IMR-90 (cell line): ENCODE measurements at regions not wholly inside any gene's neighbourhood (a gene's known extent, or its start where the extent isn't known, plus 50 kb on each side); places are given as distances from the start of the nearest gene placed in this dataset.

Experiments
- ATAC-seq: fragments of 200-7000 bp; cut with Tn5 transposase; 2 replicates; pipeline ENCODE4 v1.9.1; 2020; ENCODE audit warnings: low read depth, mild to moderate bottlenecking, moderate library complexity
- BruUV-seq: library from RNA; stranded (reverse); fragments of 400-500 nt; replicated peaks from 2 replicates; lab custom pipeline; 2021; lab: Mats Ljungman, UMichigan
- CTCF ChIA-PET: fragments of 300-600 bp; formaldehyde crosslinking; extraction: SDS; loops from one replicate; lab custom pipeline; 2021; ENCODE audit warnings: antibody characterized with exemption; lab: Yijun Ruan, JAX
- POLR2A ChIA-PET: fragments of 300-600 bp; sonication (Branson Sonifier 250); formaldehyde crosslinking; loops from one replicate; lab custom pipeline; 2022; ENCODE audit warnings: antibody characterized with exemption; ENCODE audit not compliant: unreplicated experiment; lab: Charles Lee
- DNase-seq: peaks from one replicate; pipeline ENCODE4 v3.0.0; 2013
- H2AFZ ChIP-seq: replicated peaks from 2 replicates; pipeline ENCODE3; 2013; ENCODE audit warnings: low read length, mild to moderate bottlenecking; ENCODE audit not compliant: poor library complexity
- H2AK5ac ChIP-seq: 2 replicates; pipeline ENCODE4 v1.6.1; 2013; ENCODE audit warnings: low read depth, low read length, inconsistent platforms
- H2AK9ac ChIP-seq: replicated peaks from 2 replicates; pipeline ENCODE3; 2013; ENCODE audit warnings: mild to moderate bottlenecking, low read depth, low read length, moderate library complexity; ENCODE audit not compliant: poor library complexity
- H2BK120ac ChIP-seq: 2 replicates; pipeline ENCODE4 v1.6.1; 2013; ENCODE audit warnings: low read depth, low read length, inconsistent platforms
- H2BK15ac ChIP-seq: 3 replicates; pipeline ENCODE4 v1.6.1; 2013; ENCODE audit warnings: low read depth, low read length, inconsistent platforms
- H2BK20ac ChIP-seq: 2 replicates; pipeline ENCODE4 v1.6.1; 2013; ENCODE audit warnings: low read depth, mild to moderate bottlenecking, inconsistent platforms, low read length, moderate library complexity
- H2BK5ac ChIP-seq: 2 replicates; pipeline ENCODE4 v1.6.1; 2013; ENCODE audit warnings: mild to moderate bottlenecking, low read depth, low read length, inconsistent platforms; ENCODE audit not compliant: poor library complexity, severe bottlenecking
- H3K14ac ChIP-seq: replicated peaks from 2 replicates; pipeline ENCODE4 v1.6.1; 2013; ENCODE audit warnings: low read depth, low read length, inconsistent platforms
- H3K18ac ChIP-seq: 2 replicates; pipeline ENCODE4 v1.6.1; 2013; ENCODE audit warnings: low read depth, low read length, control low read depth
- H3K23ac ChIP-seq: 2 replicates; pipeline ENCODE4 v1.6.1; 2013; ENCODE audit warnings: low read depth, low read length, inconsistent platforms
- H3K27ac ChIP-seq: 2 replicates; pipeline ENCODE4 v1.5.1; 2013; ENCODE audit warnings: mild to moderate bottlenecking, control low read depth, low read length; ENCODE audit not compliant: insufficient read depth
- H3K27me3 ChIP-seq: 2 replicates; pipeline ENCODE4 v1.6.1; 2013; ENCODE audit warnings: low read length; ENCODE audit not compliant: control insufficient read depth, insufficient read depth
- H3K36me3 ChIP-seq: 2 replicates; pipeline ENCODE4 v1.6.1; 2013; ENCODE audit warnings: low read length, mixed read lengths; ENCODE audit not compliant: control insufficient read depth, insufficient read depth
- H3K4ac ChIP-seq: 2 replicates; pipeline ENCODE4 v1.6.1; 2013; ENCODE audit warnings: low read depth, low read length, inconsistent platforms
- H3K4me1 ChIP-seq: 2 replicates; pipeline ENCODE4 v1.6.1; 2013; ENCODE audit warnings: low read length, mixed read lengths; ENCODE audit not compliant: control insufficient read depth, insufficient read depth
- H3K4me2 ChIP-seq: 2 replicates; pipeline ENCODE4 v1.6.1; 2013; ENCODE audit warnings: low read depth, mild to moderate bottlenecking, control low read depth, low read length, moderate library complexity
- H3K4me3 ChIP-seq: 2 replicates; pipeline ENCODE4 v1.5.1; 2013; ENCODE audit warnings: low read depth, mild to moderate bottlenecking, control low read depth, low read length, moderate library complexity; ENCODE audit not compliant: insufficient read depth
- H3K56ac ChIP-seq: 2 replicates; pipeline ENCODE4 v1.6.1; 2013; ENCODE audit warnings: low read length, inconsistent platforms; ENCODE audit not compliant: insufficient read depth; ENCODE audit errors: extremely low read depth
- H3K79me1 ChIP-seq, 2 experiments: 2 replicates each; pipeline ENCODE4 v1.6.1; 2013; ENCODE audit warnings: low read length in 2 of 2, inconsistent platforms in 1 of 2, low read depth in 1 of 2
- H3K9ac ChIP-seq: 2 replicates; pipeline ENCODE4 v1.6.1; 2013; ENCODE audit warnings: low read depth, low read length, control low read depth
- H3K9me1 ChIP-seq: 2 replicates; pipeline ENCODE4 v1.6.1; 2013; ENCODE audit warnings: low read length, inconsistent platforms; ENCODE audit not compliant: insufficient read depth
- H3K9me3 ChIP-seq: 2 replicates; pipeline ENCODE4 v1.6.1; 2013; ENCODE audit warnings: low read length; ENCODE audit not compliant: control insufficient read depth, insufficient read depth
- H4K20me1 ChIP-seq: 2 replicates; pipeline ENCODE4 v1.6.1; 2013; ENCODE audit warnings: low read length, inconsistent platforms; ENCODE audit not compliant: insufficient read depth
- H4K5ac ChIP-seq: 2 replicates; pipeline ENCODE4 v1.6.1; 2013; ENCODE audit warnings: mild to moderate bottlenecking, low read depth, low read length, control low read depth
- H4K8ac ChIP-seq, 2 experiments: 2 replicates each; pipeline ENCODE4 v1.6.1; 2013; ENCODE audit warnings: low read depth in 2 of 2, low read length in 2 of 2, control low read depth in 1 of 2, inconsistent platforms in 1 of 2
- H4K91ac ChIP-seq: 2 replicates; pipeline ENCODE4 v1.6.1; 2013; ENCODE audit warnings: low read depth, low read length, inconsistent platforms; ENCODE audit not compliant: insufficient read depth
- BHLHE40 ChIP-seq: fragments of 150-350 bp; IDR thresholded peaks from 2 replicates; pipeline ENCODE4 v1.6.1; 2016; ENCODE audit warnings: mild to moderate bottlenecking, low read depth, low read length
- CEBPB ChIP-seq: IDR thresholded peaks from 2 replicates; pipeline ENCODE4 v1.6.1; 2012; ENCODE audit warnings: low read depth, low read length, improper control_type of control experiment
- CHD1 ChIP-seq: IDR thresholded peaks from 2 replicates; pipeline ENCODE4 v1.6.1; 2012; ENCODE audit warnings: low read depth, low read length, improper control_type of control experiment
- CTCF ChIP-seq: conservative IDR thresholded peaks from 2 replicates; pipeline ENCODE4 v1.5.1; 2012; ENCODE audit warnings: mild to moderate bottlenecking, low read depth, low read length, improper control_type of control experiment
- ELK1 ChIP-seq: fragments of 150-350 bp; IDR thresholded peaks from 2 replicates; pipeline ENCODE4 v1.6.1; 2016; ENCODE audit warnings: low read depth, mild to moderate bottlenecking, low read length, moderate library complexity, borderline replicate concordance
- FOS ChIP-seq: fragments of 150-350 bp; IDR thresholded peaks from 2 replicates; pipeline ENCODE4 v1.6.1; 2016; ENCODE audit warnings: low read depth, low read length
- MAFK ChIP-seq: IDR thresholded peaks from 2 replicates; pipeline ENCODE4 v1.6.1; 2012; ENCODE audit warnings: low read depth, low read length, improper control_type of control experiment
- MAZ ChIP-seq: IDR thresholded peaks from 2 replicates; pipeline ENCODE4 v1.6.1; 2012; ENCODE audit warnings: low read depth, mild to moderate bottlenecking, low read length, improper control_type of control experiment, moderate library complexity, borderline replicate concordance
- MXI1 ChIP-seq: IDR thresholded peaks from 2 replicates; pipeline ENCODE4 v1.6.1; 2012; ENCODE audit warnings: low read depth, mild to moderate bottlenecking, low read length, moderate library complexity, borderline replicate concordance
- NFE2L2 ChIP-seq: fragments of 150-350 bp; IDR thresholded peaks from 2 replicates; pipeline ENCODE4 v1.6.1; 2016; ENCODE audit warnings: low read depth, mild to moderate bottlenecking, low read length
- POLR2A ChIP-seq: IDR thresholded peaks from 2 replicates; pipeline ENCODE4 v1.6.1; 2012; ENCODE audit warnings: mild to moderate bottlenecking, low read depth, low read length
- RAD21 ChIP-seq: IDR thresholded peaks from 2 replicates; pipeline ENCODE4 v1.6.1; 2012; ENCODE audit warnings: low read length, improper control_type of control experiment
- RCOR1 ChIP-seq: IDR thresholded peaks from 2 replicates; pipeline ENCODE4 v1.6.1; 2012; ENCODE audit warnings: mild to moderate bottlenecking, low read length, improper control_type of control experiment; ENCODE audit not compliant: insufficient replicate concordance
- RFX5 ChIP-seq: IDR thresholded peaks from 2 replicates; pipeline ENCODE4 v1.8.0; 2012; ENCODE audit warnings: low read depth, mild to moderate bottlenecking, low read length, moderate library complexity
- SMC3 ChIP-seq: fragments of 150-350 bp; IDR thresholded peaks from 2 replicates; pipeline ENCODE4 v1.6.1; 2016; ENCODE audit warnings: low read depth, mild to moderate bottlenecking, antibody characterized with exemption, low read length, moderate library complexity
- USF2 ChIP-seq: fragments of 150-350 bp; IDR thresholded peaks from 2 replicates; pipeline ENCODE4 v1.6.1; 2017; ENCODE audit warnings: mild to moderate bottlenecking, antibody characterized with exemption, low read length, low read depth
- WGBS, 2 experiments: methylation state at CpG; one replicate each; pipeline versions ENCODE4 v1.1.5 to v1.1.7; 2013; ENCODE audit warnings: missing lambda C conversion rate in 2 of 2; ENCODE audit not compliant: insufficient read length in 1 of 2; ENCODE audit errors: extremely low coverage in 2 of 2; 5-methylcytosine and 5-hydroxymethylcytosine counted together
- dilution Hi-C: fragments of 300-500 bp; cut with HindIII; formaldehyde crosslinking; loops from one replicate; pipeline ENCODE4 v1.14.3; 2018; ENCODE audit warnings: low sequenced_read_pairs; ENCODE audit not compliant: unreplicated experiment
- in situ Hi-C: fragments of 300-500 bp; cut with MboI; formaldehyde crosslinking; loops from 3 replicates; pipeline ENCODE4 v1.14.3; 2019; ENCODE audit warnings: low sequenced_read_pairs, inconsistent platforms, mixed read lengths
- intact Hi-C: fragments of 100-400 bp; cut with micrococcal nuclease; formaldehyde crosslinking; loops from 2 replicates; pipeline ENCODE4 v1.10.0; 2022

GRCh38 chr4:36446275-36446674 is 164.9 kb downstream of the DTHD1 start:
- no peak overlapping the region for H4K91ac ChIP-seq
- H2AFZ ChIP-seq = no peak overlapping the region
- no peak overlapping the region for H2BK120ac ChIP-seq
- no peaks in the 10 kb centered on the region for H4K20me1 ChIP-seq
- no peak overlapping the region for H2AK9ac ChIP-seq
- ChIA-PET POLR2A (no interaction called here), CTCF (no interaction called here)
- H3K9me1 ChIP-seq = no peaks in the 10 kb centered on the region
- no peak overlapping the region for H4K5ac ChIP-seq
- no peak overlapping the region for H3K56ac ChIP-seq
- H2BK15ac ChIP-seq = no peak overlapping the region
- no peak overlapping the region for H3K18ac ChIP-seq
- no peaks in the 10 kb centered on the region for H3K4me1 ChIP-seq
- no peak overlapping the region for H2BK20ac ChIP-seq
- dilution Hi-C loops = no loop called here
- H3K9ac ChIP-seq = no peak overlapping the region
- in situ Hi-C loops = no loop called here
- H3K4ac ChIP-seq = no peak overlapping the region
- no peak overlapping the region for H2BK5ac ChIP-seq
- TF ChIP-seq RAD21 (no peak), BHLHE40 (no peak), NFE2L2 (no peak), CTCF (no peak), MXI1 (no peak), MAFK (no peak), MAZ (no peak), FOS (no peak), ELK1 (no peak), CEBPB (no peak), CHD1 (no peak), POLR2A (no peak), USF2 (no peak), RFX5 (no peak), SMC3 (no peak), RCOR1 (no peak)
- H3K27ac ChIP-seq = no peak overlapping the region
- no TSS peak for BruUV-seq
- no peaks in the 10 kb centered on the region for H3K36me3 ChIP-seq
- H3K9me3 ChIP-seq = peaks cover 3% of the 10 kb centered on the region
- WGBS, 2 experiments = no CpG with 5 or more reads among the region's 3 CpGs
- H3K4me2 ChIP-seq = no peak overlapping the region
- no peak for DNase-seq
- ATAC-seq = no peak
- no peak overlapping the region for H4K8ac ChIP-seq
- H3K23ac ChIP-seq = no peak overlapping the region
- intact Hi-C loops = no loop called here
- H3K4me3 ChIP-seq = no peak overlapping the region
- no peak overlapping the region for H3K14ac ChIP-seq
- H3K27me3 ChIP-seq = no peaks in the 10 kb centered on the region
- no peak overlapping the region for H2AK5ac ChIP-seq
- no peaks in the 10 kb centered on the region for H3K79me1 ChIP-seq
